ENCODE measurements at regions not wholly inside any gene's neighbourhood (a gene's known extent, or its start where the extent isn't known, plus 50 kb on each side); places are given as distances from the start of the nearest gene placed in this dataset.
"Not testable (repeated sequence)": the region's sequence is repeated elsewhere in the genome, so short reads cannot be mapped to it uniquely, and the experiment has no call there.

DNA sequence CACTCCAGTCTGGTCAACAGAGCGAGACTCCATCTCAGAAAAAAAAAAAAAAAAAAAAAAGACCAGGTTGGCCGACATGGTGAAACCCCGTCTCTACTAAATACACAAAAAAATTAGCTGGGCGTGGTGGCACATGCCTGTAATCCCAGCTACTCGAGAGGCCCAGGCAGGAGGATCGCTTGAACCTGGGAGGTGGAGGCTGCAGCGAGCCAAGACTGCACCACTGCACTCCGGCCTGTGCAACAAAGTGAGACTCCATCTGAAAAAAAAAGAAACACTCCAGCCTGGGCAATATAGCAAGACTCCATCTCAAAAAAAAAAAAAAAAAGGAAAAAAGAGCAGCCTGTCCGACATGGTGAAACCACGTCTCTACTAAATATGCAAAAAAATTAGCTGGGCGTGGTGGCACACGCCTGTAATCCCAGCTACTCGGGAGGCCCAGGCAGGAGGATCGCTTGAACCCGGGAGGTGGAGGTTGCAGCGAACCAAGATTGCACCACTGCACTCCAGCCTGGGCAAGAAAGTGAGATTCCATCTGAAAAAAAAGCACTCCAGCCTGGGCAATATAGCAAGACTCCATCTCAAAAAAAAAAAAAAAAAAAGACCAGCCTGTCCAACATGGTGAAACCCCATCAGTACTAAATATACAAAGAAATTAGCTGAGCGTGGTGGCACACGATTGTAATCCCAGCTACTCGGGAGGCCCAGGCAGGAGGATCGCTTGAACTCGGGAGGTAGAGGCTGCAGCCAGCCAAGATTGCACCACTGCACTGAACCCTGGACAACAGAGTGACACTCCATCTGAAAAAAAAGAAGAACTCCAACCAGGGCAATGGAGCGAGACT is 343.3 kb upstream of the PLGLB2 start:
- not testable (repeated sequence) for H3K27me3 ChIP-seq (ENCODE audit: control insufficient read depth, insufficient read depth, low read length); H3K4me3 ChIP-seq (ENCODE audit: low read depth, low read length); H3K9me3 ChIP-seq (ENCODE audit: control insufficient read depth, insufficient read depth, low read length); H3K27ac ChIP-seq (ENCODE audit: low read depth, low read length); H3K4me1 ChIP-seq (ENCODE audit: control insufficient read depth, insufficient read depth, low read length); H3K36me3 ChIP-seq (ENCODE audit: control insufficient read depth, insufficient read depth, low read length); DNase-seq (ENCODE audit: low read depth in 4 of 6, low spot score in 6 of 6)
- WGBS (ENCODE audit: insufficient coverage): 92% methylated on average over 15 of the region's 22 CpGs

DNA sequence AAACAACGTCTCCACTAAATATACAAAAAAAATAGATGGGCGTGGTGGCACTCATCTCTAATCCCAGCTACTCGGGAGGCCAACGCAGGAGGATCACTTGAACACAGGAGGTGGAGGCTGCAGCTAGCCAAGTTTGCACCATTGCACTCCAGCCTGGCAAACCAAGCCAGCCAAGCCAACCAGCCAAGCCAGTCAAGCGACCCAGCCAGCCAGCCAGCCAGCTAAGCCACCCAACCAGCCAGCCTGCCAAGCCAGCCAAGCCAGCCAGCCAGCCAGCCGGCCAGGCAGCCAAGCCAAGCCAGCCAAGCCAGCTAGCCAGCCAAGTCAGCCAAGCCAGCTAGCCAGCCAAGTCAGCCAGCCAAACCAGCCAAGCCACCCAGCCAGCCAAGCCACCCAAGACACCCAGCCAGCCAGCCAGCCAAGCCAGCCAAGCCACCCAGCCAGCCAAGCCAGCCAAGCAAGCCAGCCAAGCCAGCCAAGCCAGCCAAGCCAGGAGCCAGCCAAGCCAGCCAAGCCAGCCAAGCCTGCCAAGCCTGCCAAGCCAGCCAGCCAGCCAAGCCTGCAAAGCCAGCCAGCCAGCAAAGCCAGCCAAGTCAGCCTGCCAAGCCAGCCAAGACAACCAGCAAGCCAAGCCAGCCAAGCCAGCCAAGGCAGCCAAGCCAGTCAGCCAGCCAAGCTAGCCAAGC is 342.2 kb upstream of the PLGLB2 start:
- no CpG with 5 or more reads among the region's 6 CpGs for WGBS (ENCODE audit: insufficient coverage)
- not testable (repeated sequence) for H3K9me3 ChIP-seq (ENCODE audit: control insufficient read depth, insufficient read depth, low read length); H3K36me3 ChIP-seq (ENCODE audit: control insufficient read depth, insufficient read depth, low read length); H3K27ac ChIP-seq (ENCODE audit: low read depth, low read length); H3K27me3 ChIP-seq (ENCODE audit: control insufficient read depth, insufficient read depth, low read length); H3K4me3 ChIP-seq (ENCODE audit: low read depth, low read length); DNase-seq (ENCODE audit: low read depth in 4 of 6, low spot score in 6 of 6); H3K4me1 ChIP-seq (ENCODE audit: control insufficient read depth, insufficient read depth, low read length)

DNA sequence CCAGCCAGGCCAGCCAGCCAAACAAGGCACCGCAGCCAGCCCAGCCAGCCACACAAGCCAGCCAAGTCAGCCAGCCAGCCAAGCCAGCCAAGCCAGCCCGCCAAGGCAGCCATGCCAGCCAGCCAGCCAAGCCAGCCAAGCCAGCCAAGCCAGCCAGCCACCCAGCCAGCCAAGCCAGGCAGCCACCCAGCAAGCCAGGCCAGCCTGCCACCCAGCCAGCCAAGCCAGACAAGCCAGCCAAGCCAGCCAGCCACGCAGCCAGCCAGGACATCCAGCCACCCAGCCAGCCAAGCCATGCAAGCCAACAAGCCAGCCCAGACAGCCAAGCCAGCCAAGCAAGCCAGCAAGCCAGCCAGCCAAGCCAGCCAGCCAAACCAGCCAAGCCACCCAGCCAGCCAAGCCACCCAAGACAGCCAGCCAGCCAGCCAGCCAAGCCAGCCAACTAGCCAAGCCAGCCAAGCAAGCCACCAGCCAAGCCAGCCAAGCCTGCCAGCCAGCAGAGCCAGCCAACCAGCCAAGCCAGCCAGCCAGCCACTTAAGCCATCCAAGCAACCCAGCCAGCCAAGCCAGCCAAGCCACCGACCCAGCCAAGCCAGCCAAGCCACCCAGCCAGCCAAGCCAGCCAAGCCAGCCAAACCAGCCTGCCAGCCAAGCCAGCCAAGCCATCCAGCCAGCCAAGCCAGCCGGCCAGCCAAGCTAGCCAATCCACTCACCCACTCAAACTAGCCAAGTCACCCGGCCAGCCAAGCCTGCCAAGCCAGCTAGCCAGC is 341.3 kb upstream of the PLGLB2 start:
- not testable (repeated sequence) for H3K4me3 ChIP-seq (ENCODE audit: low read depth, low read length); H3K9me3 ChIP-seq (ENCODE audit: control insufficient read depth, insufficient read depth, low read length); H3K27ac ChIP-seq (ENCODE audit: low read depth, low read length); H3K36me3 ChIP-seq (ENCODE audit: control insufficient read depth, insufficient read depth, low read length); H3K27me3 ChIP-seq (ENCODE audit: control insufficient read depth, insufficient read depth, low read length); H3K4me1 ChIP-seq (ENCODE audit: control insufficient read depth, insufficient read depth, low read length); DNase-seq (ENCODE audit: low read depth in 4 of 6, low spot score in 6 of 6)
- WGBS (ENCODE audit: insufficient coverage): 95% methylated on average over 2 of the region's 6 CpGs

DNA sequence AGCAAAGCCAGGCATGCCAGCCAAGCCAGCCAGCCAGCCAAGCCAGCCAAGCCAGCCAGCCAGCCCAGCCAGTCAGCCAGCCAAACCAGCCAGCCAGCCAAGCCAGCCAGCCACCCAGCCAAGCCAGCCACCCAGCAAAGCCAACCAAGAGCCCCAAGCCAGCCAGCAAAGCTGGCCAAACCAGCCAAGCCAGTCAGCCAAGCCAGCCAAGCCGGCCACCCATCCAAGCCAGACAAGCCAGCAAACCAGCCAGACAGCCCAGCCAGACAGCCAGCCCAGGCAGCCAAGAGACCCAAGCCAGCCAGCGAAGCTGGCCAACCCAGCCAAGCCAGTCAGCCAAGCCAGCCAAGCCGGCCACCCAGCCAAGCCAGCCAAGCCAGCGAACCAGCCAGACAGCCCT is 338.3 kb upstream of the PLGLB2 start:
- DNase-seq (ENCODE audit: low read depth in 4 of 6, low spot score in 6 of 6); H3K9me3 ChIP-seq (ENCODE audit: control insufficient read depth, insufficient read depth, low read length); H3K4me3 ChIP-seq (ENCODE audit: low read depth, low read length); H3K36me3 ChIP-seq (ENCODE audit: control insufficient read depth, insufficient read depth, low read length); H3K4me1 ChIP-seq (ENCODE audit: control insufficient read depth, insufficient read depth, low read length); H3K27ac ChIP-seq (ENCODE audit: low read depth, low read length); H3K27me3 ChIP-seq (ENCODE audit: control insufficient read depth, insufficient read depth, low read length): not testable (repeated sequence)
- WGBS (ENCODE audit: insufficient coverage): 100% methylated on average over 1 of the region's 4 CpGs

DNA sequence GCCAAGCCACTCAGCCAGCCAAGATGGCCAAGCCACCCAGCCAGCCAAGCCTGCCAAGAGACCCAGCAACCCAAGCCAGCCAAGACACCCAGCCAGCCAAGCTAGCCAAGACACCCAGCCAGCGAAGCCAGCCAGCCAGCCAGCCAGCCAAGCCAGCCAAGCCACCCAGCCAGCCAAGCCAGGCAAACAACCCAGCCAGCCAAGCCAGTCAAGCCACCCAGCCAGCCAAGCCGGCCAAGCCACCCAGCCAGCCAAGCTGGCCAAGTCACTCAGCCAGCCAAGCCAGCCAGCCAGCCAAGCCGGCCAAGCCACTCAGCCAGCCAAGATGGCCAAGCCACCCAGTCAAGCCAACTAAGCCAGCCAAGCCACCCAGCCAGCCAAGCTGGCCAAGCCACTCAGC is 337.5 kb upstream of the PLGLB2 start:
- not testable (repeated sequence) for H3K27ac ChIP-seq (ENCODE audit: low read depth, low read length); H3K9me3 ChIP-seq (ENCODE audit: control insufficient read depth, insufficient read depth, low read length); H3K36me3 ChIP-seq (ENCODE audit: control insufficient read depth, insufficient read depth, low read length); H3K4me1 ChIP-seq (ENCODE audit: control insufficient read depth, insufficient read depth, low read length); H3K4me3 ChIP-seq (ENCODE audit: low read depth, low read length); H3K27me3 ChIP-seq (ENCODE audit: control insufficient read depth, insufficient read depth, low read length); DNase-seq (ENCODE audit: low read depth in 4 of 6, low spot score in 6 of 6)
- 89% methylated on average over 3 of the region's 3 CpGs for WGBS (ENCODE audit: insufficient coverage)

DNA sequence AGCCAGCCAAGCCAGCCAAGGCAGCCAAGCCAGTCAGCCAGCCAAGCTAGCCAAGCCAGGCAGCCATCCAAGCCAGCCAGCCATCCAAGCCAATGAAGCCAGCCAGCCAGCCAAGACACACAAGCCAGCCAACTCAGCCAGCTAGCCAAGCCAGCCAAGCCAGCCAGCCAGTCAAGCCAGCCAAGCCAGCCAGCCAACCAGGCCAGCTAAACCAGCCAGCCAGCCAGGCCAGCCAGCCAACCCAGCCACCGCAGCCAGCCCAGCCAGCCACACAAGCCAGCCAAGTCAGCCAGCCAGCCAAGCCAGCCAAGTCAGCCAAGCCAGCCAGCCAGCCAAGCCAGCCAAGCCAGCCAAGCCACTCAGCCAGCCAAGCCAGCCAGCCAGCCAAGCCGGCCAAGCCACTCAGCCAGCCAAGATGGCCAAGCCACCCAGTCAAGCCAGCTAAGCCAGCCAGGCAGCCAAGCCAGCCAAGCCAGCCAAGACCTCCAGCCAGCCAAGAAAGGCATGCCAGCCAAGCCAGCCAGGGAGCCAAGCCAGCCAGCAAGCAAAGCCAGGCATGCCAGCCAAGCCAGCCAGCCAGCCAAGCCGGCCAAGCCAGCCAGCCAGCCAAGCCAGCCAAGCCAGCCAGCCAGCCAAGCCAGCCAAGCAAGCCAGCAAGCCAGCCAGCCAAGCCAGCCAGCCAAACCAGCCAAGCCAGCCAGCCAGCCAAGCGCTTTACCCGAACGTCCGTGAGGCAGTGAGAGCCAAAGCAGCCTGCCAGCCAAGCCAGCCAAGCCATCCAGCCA is 335.7 kb upstream of the PLGLB2 start:
- DNase-seq (ENCODE audit: low read depth in 4 of 6, low spot score in 6 of 6); H3K4me3 ChIP-seq (ENCODE audit: low read depth, low read length); H3K9me3 ChIP-seq (ENCODE audit: control insufficient read depth, insufficient read depth, low read length); H3K4me1 ChIP-seq (ENCODE audit: control insufficient read depth, insufficient read depth, low read length); H3K36me3 ChIP-seq (ENCODE audit: control insufficient read depth, insufficient read depth, low read length); H3K27me3 ChIP-seq (ENCODE audit: control insufficient read depth, insufficient read depth, low read length); H3K27ac ChIP-seq (ENCODE audit: low read depth, low read length): not testable (repeated sequence)
- WGBS (ENCODE audit: insufficient coverage): 100% methylated on average over 1 of the region's 7 CpGs

DNA sequence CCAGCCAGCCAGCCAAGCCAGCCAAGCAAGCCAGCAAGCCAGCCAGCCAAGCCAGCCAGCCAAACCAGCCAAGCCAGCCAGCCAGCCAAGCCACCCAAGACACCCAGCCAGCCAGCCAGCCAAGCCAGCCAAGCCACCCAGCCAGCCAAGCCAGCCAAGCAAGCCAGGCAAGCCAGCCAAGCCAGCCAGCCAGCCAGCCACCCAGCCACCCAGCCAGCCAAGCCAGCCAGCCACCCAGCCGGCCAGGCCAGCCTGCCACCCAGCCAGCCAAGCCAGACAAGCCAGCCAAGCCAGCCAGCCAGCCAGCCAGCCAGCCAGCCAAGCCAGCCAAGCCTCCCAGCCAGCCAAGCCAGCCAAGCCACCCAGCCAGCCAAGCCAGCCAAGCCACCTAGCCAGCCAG is 333.6 kb upstream of the PLGLB2 start:
- H3K9me3 ChIP-seq (ENCODE audit: control insufficient read depth, insufficient read depth, low read length); H3K4me1 ChIP-seq (ENCODE audit: control insufficient read depth, insufficient read depth, low read length); H3K27me3 ChIP-seq (ENCODE audit: control insufficient read depth, insufficient read depth, low read length); H3K27ac ChIP-seq (ENCODE audit: low read depth, low read length); DNase-seq (ENCODE audit: low read depth in 4 of 6, low spot score in 6 of 6); H3K4me3 ChIP-seq (ENCODE audit: low read depth, low read length); H3K36me3 ChIP-seq (ENCODE audit: control insufficient read depth, insufficient read depth, low read length): not testable (repeated sequence)
- 27% methylated on average over 1 of the region's 1 CpG for WGBS (ENCODE audit: insufficient coverage)

DNA sequence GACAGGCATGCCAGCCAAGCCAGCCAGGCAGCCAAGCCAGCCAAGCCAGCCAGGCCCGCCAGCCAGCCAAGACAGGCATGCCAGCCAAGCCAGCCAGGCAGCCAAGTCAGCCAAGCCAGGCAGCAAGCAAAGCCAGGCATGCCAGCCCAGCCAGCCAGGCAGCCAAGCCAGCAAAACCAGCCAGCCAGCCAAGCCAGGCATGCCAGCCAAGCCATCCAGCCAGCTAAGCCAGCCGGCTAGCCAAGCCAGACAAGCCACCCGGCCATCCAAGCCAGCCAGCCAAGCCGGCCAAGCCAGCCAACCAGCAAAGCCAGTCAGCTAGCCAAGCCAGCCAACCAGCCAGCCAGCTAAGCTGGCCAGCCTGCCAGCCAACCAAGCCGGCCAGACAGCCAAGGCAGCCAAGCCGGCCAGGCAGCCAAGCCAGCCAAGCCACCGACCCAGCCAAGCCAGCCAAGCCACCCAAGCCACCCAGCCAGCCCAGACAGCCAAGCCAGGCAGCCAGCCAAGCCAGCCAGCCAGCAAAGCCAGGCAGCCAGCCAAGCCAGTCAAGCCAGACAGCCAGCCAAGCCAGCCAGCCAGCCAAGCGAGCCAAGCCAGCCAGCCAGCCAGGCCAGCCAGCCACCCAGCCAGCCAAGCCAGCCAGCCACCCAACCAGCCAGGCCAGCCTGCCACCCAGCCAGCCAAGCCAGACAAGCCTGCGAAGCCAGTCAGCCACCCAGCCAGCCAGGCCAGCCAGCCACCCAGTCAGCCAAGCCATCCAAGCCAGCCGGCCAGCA is 332.9 kb upstream of the PLGLB2 start:
- 93% methylated on average over 5 of the region's 10 CpGs for WGBS (ENCODE audit: insufficient coverage)
- not testable (repeated sequence) for H3K36me3 ChIP-seq (ENCODE audit: control insufficient read depth, insufficient read depth, low read length); H3K4me1 ChIP-seq (ENCODE audit: control insufficient read depth, insufficient read depth, low read length); H3K4me3 ChIP-seq (ENCODE audit: low read depth, low read length); H3K9me3 ChIP-seq (ENCODE audit: control insufficient read depth, insufficient read depth, low read length); DNase-seq (ENCODE audit: low read depth in 4 of 6, low spot score in 6 of 6); H3K27me3 ChIP-seq (ENCODE audit: control insufficient read depth, insufficient read depth, low read length); H3K27ac ChIP-seq (ENCODE audit: low read depth, low read length)

All from spinal cord (tissue), 9 donors.